M059J (cell line): ENCODE measurements at regions not wholly inside any gene's neighbourhood (a gene's known extent, or its start where the extent isn't known, plus 50 kb on each side); places are given as distances from the start of the nearest gene placed in this dataset.

Source experiments
- DNase-seq: peaks from one replicate; pipeline ENCODE4 v3.0.0-alpha.2; 2012; ENCODE audit warnings: low read depth

- DNase-seq, result peak; percentile 34
These were observed 650.6 kb downstream of the SATB2 start for GRCh38 chr2:198807131-198807530.

GRCh38 chr2:198795419-198795818 is 662.3 kb downstream of the SATB2 start:
- no peak for DNase-seq

GRCh38 chr2:198791623-198792022 is 666.1 kb downstream of the SATB2 start:
- no peak for DNase-seq

- no peak for DNase-seq
These were observed 669.1 kb downstream of the SATB2 start for GRCh38 chr2:198788676-198789075.

GRCh38 chr2:198782734-198783133 is 675.0 kb downstream of the SATB2 start:
- no peak for DNase-seq

- no peak for DNase-seq
These were observed 680.9 kb downstream of the SATB2 start for GRCh38 chr2:198776616-198777406.

- DNase-seq, result no peak
These were observed 682.0 kb downstream of the SATB2 start for GRCh38 chr2:198775737-198776136.

- no peak for DNase-seq
These were observed 683.2 kb downstream of the SATB2 start for GRCh38 chr2:198774576-198774975.

GRCh38 chr2:198767694-198768093 is 690.0 kb downstream of the SATB2 start:
- DNase-seq, result no peak

GRCh38 chr2:198763793-198764192 is 693.9 kb downstream of the SATB2 start:
- DNase-seq, result no peak

- DNase-seq, result peak; percentile 35
These were observed 695.3 kb downstream of the SATB2 start for GRCh38 chr2:198762441-198762840.

- no peak for DNase-seq
These were observed 700.7 kb downstream of the SATB2 start for GRCh38 chr2:198757069-198757468.

- peak; percentile 38 for DNase-seq
These were observed 701.6 kb downstream of the SATB2 start for GRCh38 chr2:198756166-198756565.

- no peak for DNase-seq
These were observed 704.6 kb downstream of the SATB2 start for GRCh38 chr2:198753101-198753500.

- no peak for DNase-seq
These were observed 708.4 kb downstream of the SATB2 start for GRCh38 chr2:198749364-198749763.

- peak; percentile 3 for DNase-seq
These were observed 725.8 kb downstream of the SATB2 start for GRCh38 chr2:198731842-198732399.

GRCh38 chr2:198720266-198720665 is 737.5 kb downstream of the SATB2 start:
- no peak for DNase-seq

GRCh38 chr2:198717451-198717850 is 740.3 kb downstream of the SATB2 start:
- DNase-seq, result no peak

- no peak for DNase-seq
These were observed 742.4 kb downstream of the SATB2 start for GRCh38 chr2:198715302-198715835.

GRCh38 chr2:198712485-198712884 is 745.3 kb downstream of the SATB2 start:
- no peak for DNase-seq

- DNase-seq, result no peak
These were observed 746.3 kb downstream of the SATB2 start for GRCh38 chr2:198711484-198711883.

GRCh38 chr2:198710562-198710961 is 747.2 kb downstream of the SATB2 start:
- no peak for DNase-seq

- DNase-seq, result no peak
These were observed 751.2 kb downstream of the SATB2 start for GRCh38 chr2:198706476-198707082.
